IMR-90 (cell line): ENCODE measurements at regions not wholly inside any gene's neighbourhood (a gene's known extent, or its start where the extent isn't known, plus 50 kb on each side); places are given as distances from the start of the nearest gene placed in this dataset.

Experiments
- ATAC-seq: fragments of 200-7000 bp; cut with Tn5 transposase; 2 replicates; pipeline ENCODE4 v1.9.1; 2020; ENCODE audit warnings: low read depth, mild to moderate bottlenecking, moderate library complexity
- BruUV-seq: library from RNA; stranded (reverse); fragments of 400-500 nt; replicated peaks from 2 replicates; lab custom pipeline; 2021; lab: Mats Ljungman, UMichigan
- CTCF ChIA-PET: fragments of 300-600 bp; formaldehyde crosslinking; extraction: SDS; loops from one replicate; lab custom pipeline; 2021; ENCODE audit warnings: antibody characterized with exemption; lab: Yijun Ruan, JAX
- POLR2A ChIA-PET: fragments of 300-600 bp; sonication (Branson Sonifier 250); formaldehyde crosslinking; loops from one replicate; lab custom pipeline; 2022; ENCODE audit warnings: antibody characterized with exemption; ENCODE audit not compliant: unreplicated experiment; lab: Charles Lee
- DNase-seq: peaks from one replicate; pipeline ENCODE4 v3.0.0; 2013
- H2AFZ ChIP-seq: replicated peaks from 2 replicates; pipeline ENCODE3; 2013; ENCODE audit warnings: low read length, mild to moderate bottlenecking; ENCODE audit not compliant: poor library complexity
- H2AK5ac ChIP-seq: 2 replicates; pipeline ENCODE4 v1.6.1; 2013; ENCODE audit warnings: low read depth, low read length, inconsistent platforms
- H2AK9ac ChIP-seq: replicated peaks from 2 replicates; pipeline ENCODE3; 2013; ENCODE audit warnings: mild to moderate bottlenecking, low read depth, low read length, moderate library complexity; ENCODE audit not compliant: poor library complexity
- H2BK120ac ChIP-seq: 2 replicates; pipeline ENCODE4 v1.6.1; 2013; ENCODE audit warnings: low read depth, low read length, inconsistent platforms
- H2BK15ac ChIP-seq: 3 replicates; pipeline ENCODE4 v1.6.1; 2013; ENCODE audit warnings: low read depth, low read length, inconsistent platforms
- H2BK20ac ChIP-seq: 2 replicates; pipeline ENCODE4 v1.6.1; 2013; ENCODE audit warnings: low read depth, mild to moderate bottlenecking, inconsistent platforms, low read length, moderate library complexity
- H2BK5ac ChIP-seq: 2 replicates; pipeline ENCODE4 v1.6.1; 2013; ENCODE audit warnings: mild to moderate bottlenecking, low read depth, low read length, inconsistent platforms; ENCODE audit not compliant: poor library complexity, severe bottlenecking
- H3K14ac ChIP-seq: replicated peaks from 2 replicates; pipeline ENCODE4 v1.6.1; 2013; ENCODE audit warnings: low read depth, low read length, inconsistent platforms
- H3K18ac ChIP-seq: 2 replicates; pipeline ENCODE4 v1.6.1; 2013; ENCODE audit warnings: low read depth, low read length, control low read depth
- H3K23ac ChIP-seq: 2 replicates; pipeline ENCODE4 v1.6.1; 2013; ENCODE audit warnings: low read depth, low read length, inconsistent platforms
- H3K27ac ChIP-seq: 2 replicates; pipeline ENCODE4 v1.5.1; 2013; ENCODE audit warnings: mild to moderate bottlenecking, control low read depth, low read length; ENCODE audit not compliant: insufficient read depth
- H3K27me3 ChIP-seq: 2 replicates; pipeline ENCODE4 v1.6.1; 2013; ENCODE audit warnings: low read length; ENCODE audit not compliant: control insufficient read depth, insufficient read depth
- H3K36me3 ChIP-seq: 2 replicates; pipeline ENCODE4 v1.6.1; 2013; ENCODE audit warnings: low read length, mixed read lengths; ENCODE audit not compliant: control insufficient read depth, insufficient read depth
- H3K4ac ChIP-seq: 2 replicates; pipeline ENCODE4 v1.6.1; 2013; ENCODE audit warnings: low read depth, low read length, inconsistent platforms
- H3K4me1 ChIP-seq: 2 replicates; pipeline ENCODE4 v1.6.1; 2013; ENCODE audit warnings: low read length, mixed read lengths; ENCODE audit not compliant: control insufficient read depth, insufficient read depth
- H3K4me2 ChIP-seq: 2 replicates; pipeline ENCODE4 v1.6.1; 2013; ENCODE audit warnings: low read depth, mild to moderate bottlenecking, control low read depth, low read length, moderate library complexity
- H3K4me3 ChIP-seq: 2 replicates; pipeline ENCODE4 v1.5.1; 2013; ENCODE audit warnings: low read depth, mild to moderate bottlenecking, control low read depth, low read length, moderate library complexity; ENCODE audit not compliant: insufficient read depth
- H3K56ac ChIP-seq: 2 replicates; pipeline ENCODE4 v1.6.1; 2013; ENCODE audit warnings: low read length, inconsistent platforms; ENCODE audit not compliant: insufficient read depth; ENCODE audit errors: extremely low read depth
- H3K79me1 ChIP-seq, 2 experiments: 2 replicates each; pipeline ENCODE4 v1.6.1; 2013; ENCODE audit warnings: low read length in 2 of 2, inconsistent platforms in 1 of 2, low read depth in 1 of 2
- H3K9ac ChIP-seq: 2 replicates; pipeline ENCODE4 v1.6.1; 2013; ENCODE audit warnings: low read depth, low read length, control low read depth
- H3K9me1 ChIP-seq: 2 replicates; pipeline ENCODE4 v1.6.1; 2013; ENCODE audit warnings: low read length, inconsistent platforms; ENCODE audit not compliant: insufficient read depth
- H3K9me3 ChIP-seq: 2 replicates; pipeline ENCODE4 v1.6.1; 2013; ENCODE audit warnings: low read length; ENCODE audit not compliant: control insufficient read depth, insufficient read depth
- H4K20me1 ChIP-seq: 2 replicates; pipeline ENCODE4 v1.6.1; 2013; ENCODE audit warnings: low read length, inconsistent platforms; ENCODE audit not compliant: insufficient read depth
- H4K5ac ChIP-seq: 2 replicates; pipeline ENCODE4 v1.6.1; 2013; ENCODE audit warnings: mild to moderate bottlenecking, low read depth, low read length, control low read depth
- H4K8ac ChIP-seq, 2 experiments: 2 replicates each; pipeline ENCODE4 v1.6.1; 2013; ENCODE audit warnings: low read depth in 2 of 2, low read length in 2 of 2, control low read depth in 1 of 2, inconsistent platforms in 1 of 2
- H4K91ac ChIP-seq: 2 replicates; pipeline ENCODE4 v1.6.1; 2013; ENCODE audit warnings: low read depth, low read length, inconsistent platforms; ENCODE audit not compliant: insufficient read depth
- BHLHE40 ChIP-seq: fragments of 150-350 bp; IDR thresholded peaks from 2 replicates; pipeline ENCODE4 v1.6.1; 2016; ENCODE audit warnings: mild to moderate bottlenecking, low read depth, low read length
- CEBPB ChIP-seq: IDR thresholded peaks from 2 replicates; pipeline ENCODE4 v1.6.1; 2012; ENCODE audit warnings: low read depth, low read length, improper control_type of control experiment
- CHD1 ChIP-seq: IDR thresholded peaks from 2 replicates; pipeline ENCODE4 v1.6.1; 2012; ENCODE audit warnings: low read depth, low read length, improper control_type of control experiment
- CTCF ChIP-seq: conservative IDR thresholded peaks from 2 replicates; pipeline ENCODE4 v1.5.1; 2012; ENCODE audit warnings: mild to moderate bottlenecking, low read depth, low read length, improper control_type of control experiment
- FOS ChIP-seq: fragments of 150-350 bp; IDR thresholded peaks from 2 replicates; pipeline ENCODE4 v1.6.1; 2016; ENCODE audit warnings: low read depth, low read length
- MAFK ChIP-seq: IDR thresholded peaks from 2 replicates; pipeline ENCODE4 v1.6.1; 2012; ENCODE audit warnings: low read depth, low read length, improper control_type of control experiment
- MAZ ChIP-seq: IDR thresholded peaks from 2 replicates; pipeline ENCODE4 v1.6.1; 2012; ENCODE audit warnings: low read depth, mild to moderate bottlenecking, low read length, improper control_type of control experiment, moderate library complexity, borderline replicate concordance
- MXI1 ChIP-seq: IDR thresholded peaks from 2 replicates; pipeline ENCODE4 v1.6.1; 2012; ENCODE audit warnings: low read depth, mild to moderate bottlenecking, low read length, moderate library complexity, borderline replicate concordance
- NFE2L2 ChIP-seq: fragments of 150-350 bp; IDR thresholded peaks from 2 replicates; pipeline ENCODE4 v1.6.1; 2016; ENCODE audit warnings: low read depth, mild to moderate bottlenecking, low read length
- POLR2A ChIP-seq: IDR thresholded peaks from 2 replicates; pipeline ENCODE4 v1.6.1; 2012; ENCODE audit warnings: mild to moderate bottlenecking, low read depth, low read length
- RAD21 ChIP-seq: IDR thresholded peaks from 2 replicates; pipeline ENCODE4 v1.6.1; 2012; ENCODE audit warnings: low read length, improper control_type of control experiment
- RCOR1 ChIP-seq: IDR thresholded peaks from 2 replicates; pipeline ENCODE4 v1.6.1; 2012; ENCODE audit warnings: mild to moderate bottlenecking, low read length, improper control_type of control experiment; ENCODE audit not compliant: insufficient replicate concordance
- RFX5 ChIP-seq: IDR thresholded peaks from 2 replicates; pipeline ENCODE4 v1.8.0; 2012; ENCODE audit warnings: low read depth, mild to moderate bottlenecking, low read length, moderate library complexity
- SMC3 ChIP-seq: fragments of 150-350 bp; IDR thresholded peaks from 2 replicates; pipeline ENCODE4 v1.6.1; 2016; ENCODE audit warnings: low read depth, mild to moderate bottlenecking, antibody characterized with exemption, low read length, moderate library complexity
- WGBS, 2 experiments: methylation state at CpG; one replicate each; pipeline versions ENCODE4 v1.1.5 to v1.1.7; 2013; ENCODE audit warnings: missing lambda C conversion rate in 2 of 2; ENCODE audit not compliant: insufficient read length in 1 of 2; ENCODE audit errors: extremely low coverage in 2 of 2; 5-methylcytosine and 5-hydroxymethylcytosine counted together
- dilution Hi-C: fragments of 300-500 bp; cut with HindIII; formaldehyde crosslinking; loops from one replicate; pipeline ENCODE4 v1.14.3; 2018; ENCODE audit warnings: low sequenced_read_pairs; ENCODE audit not compliant: unreplicated experiment
- in situ Hi-C: fragments of 300-500 bp; cut with MboI; formaldehyde crosslinking; loops from 3 replicates; pipeline ENCODE4 v1.14.3; 2019; ENCODE audit warnings: low sequenced_read_pairs, inconsistent platforms, mixed read lengths
- intact Hi-C: fragments of 100-400 bp; cut with micrococcal nuclease; formaldehyde crosslinking; loops from 2 replicates; pipeline ENCODE4 v1.10.0; 2022
- TF ChIP-seq, protein P1 (sequence below): fragments of 150-350 bp; IDR thresholded peaks from 2 replicates; pipeline ENCODE4 v1.6.1; 2017; ENCODE audit warnings: mild to moderate bottlenecking, antibody characterized with exemption, low read length, low read depth
- TF ChIP-seq, protein P2 (sequence below): fragments of 150-350 bp; IDR thresholded peaks from 2 replicates; pipeline ENCODE4 v1.6.1; 2016; ENCODE audit warnings: low read depth, mild to moderate bottlenecking, low read length, moderate library complexity, borderline replicate concordance

GRCh38 chr5:4362411-4362810 lies 766.8 kb downstream of the IRX1 start:
- H4K20me1 ChIP-seq, result no peaks in the 10 kb centered on the region
- H3K4me2 ChIP-seq, result no peak overlapping the region
- no peak overlapping the region for H3K18ac ChIP-seq
- dilution Hi-C loops, result no loop called here
- no peak overlapping the region for H2BK20ac ChIP-seq
- H3K9me3 ChIP-seq, result peaks cover 16% of the 10 kb centered on the region
- WGBS, 2 experiments, result no CpG with 5 or more reads among the region's 2 CpGs
- no peaks in the 10 kb centered on the region for H3K27me3 ChIP-seq
- ATAC-seq (no peak), DNase-seq (no peak)
- no peak overlapping the region for H2AK9ac ChIP-seq
- no peaks in the 10 kb centered on the region for H3K36me3 ChIP-seq
- no peaks in the 10 kb centered on the region for H3K4me1 ChIP-seq
- H3K9me1 ChIP-seq, result no peaks in the 10 kb centered on the region
- no peak overlapping the region for H4K91ac ChIP-seq
- in situ Hi-C loops, result no loop called here
- H2BK15ac ChIP-seq, result no peak overlapping the region
- H3K4me3 ChIP-seq, result no peak overlapping the region
- TF ChIP-seq MAFK (no peak), RAD21 (no peak), BHLHE40 (no peak), POLR2A (no peak), SMC3 (no peak), NFE2L2 (no peak), MXI1 (no peak), FOS (no peak), MAZ (no peak), CEBPB (no peak), CHD1 (no peak), RCOR1 (no peak), RFX5 (no peak), CTCF (no peak)
- TF ChIP-seq, protein P1, sequence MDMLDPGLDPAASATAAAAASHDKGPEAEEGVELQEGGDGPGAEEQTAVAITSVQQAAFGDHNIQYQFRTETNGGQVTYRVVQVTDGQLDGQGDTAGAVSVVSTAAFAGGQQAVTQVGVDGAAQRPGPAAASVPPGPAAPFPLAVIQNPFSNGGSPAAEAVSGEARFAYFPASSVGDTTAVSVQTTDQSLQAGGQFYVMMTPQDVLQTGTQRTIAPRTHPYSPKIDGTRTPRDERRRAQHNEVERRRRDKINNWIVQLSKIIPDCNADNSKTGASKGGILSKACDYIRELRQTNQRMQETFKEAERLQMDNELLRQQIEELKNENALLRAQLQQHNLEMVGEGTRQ, result no peak
- TF ChIP-seq, protein P2, sequence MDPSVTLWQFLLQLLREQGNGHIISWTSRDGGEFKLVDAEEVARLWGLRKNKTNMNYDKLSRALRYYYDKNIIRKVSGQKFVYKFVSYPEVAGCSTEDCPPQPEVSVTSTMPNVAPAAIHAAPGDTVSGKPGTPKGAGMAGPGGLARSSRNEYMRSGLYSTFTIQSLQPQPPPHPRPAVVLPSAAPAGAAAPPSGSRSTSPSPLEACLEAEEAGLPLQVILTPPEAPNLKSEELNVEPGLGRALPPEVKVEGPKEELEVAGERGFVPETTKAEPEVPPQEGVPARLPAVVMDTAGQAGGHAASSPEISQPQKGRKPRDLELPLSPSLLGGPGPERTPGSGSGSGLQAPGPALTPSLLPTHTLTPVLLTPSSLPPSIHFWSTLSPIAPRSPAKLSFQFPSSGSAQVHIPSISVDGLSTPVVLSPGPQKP, result no peak
- H3K27ac ChIP-seq, result no peak overlapping the region
- no peak overlapping the region for H4K5ac ChIP-seq
- H2BK5ac ChIP-seq, result no peak overlapping the region
- H2AFZ ChIP-seq, result no peak overlapping the region
- H3K14ac ChIP-seq, result no peak overlapping the region
- no peak overlapping the region for H4K8ac ChIP-seq
- ChIA-PET CTCF (no interaction called here), POLR2A (no interaction called here)
- H2BK120ac ChIP-seq, result no peak overlapping the region
- no peaks in the 10 kb centered on the region for H3K79me1 ChIP-seq
- no peak overlapping the region for H2AK5ac ChIP-seq
- H3K23ac ChIP-seq, result no peak overlapping the region
- intact Hi-C loops, result no loop called here
- no peak overlapping the region for H3K4ac ChIP-seq
- BruUV-seq, result no TSS peak
- H3K56ac ChIP-seq, result no peak overlapping the region
- H3K9ac ChIP-seq, result no peak overlapping the region
